GM18873 (cell line): ENCODE measurements at regions not wholly inside any gene's neighbourhood (a gene's known extent, or its start where the extent isn't known, plus 50 kb on each side); places are given as distances from the start of the nearest gene placed in this dataset.
"Not testable (repeated sequence)": the region's sequence is repeated elsewhere in the genome, so short reads cannot be mapped to it uniquely, and the experiment has no call there.

Experiments
- ATAC-seq: cut with Tn5 transposase; IDR thresholded peaks from one replicate; pipeline ENCODE4 v1.9.1; 2021; ENCODE audit warnings: mild to moderate bottlenecking, moderate library complexity, moderate number of reproducible peaks; ENCODE audit not compliant: unreplicated experiment, low FRiP score

GRCh38 chr17:71592431-71592830 is 528.4 kb upstream of the SOX9 start:
- no peak for ATAC-seq

- no peak for ATAC-seq
Measured at GRCh38 chr17:71593078-71593477, 527.7 kb upstream of the SOX9 start.

GRCh38 chr17:71599583-71599982 is 521.2 kb upstream of the SOX9 start:
- not testable (repeated sequence) for ATAC-seq

- no peak for ATAC-seq
Measured at GRCh38 chr17:71600137-71600789, 520.6 kb upstream of the SOX9 start.

- ATAC-seq, result no peak
Measured at GRCh38 chr17:71601894-71602504, 518.8 kb upstream of the SOX9 start.

- no peak for ATAC-seq
Measured at GRCh38 chr17:71613996-71614395, 506.8 kb upstream of the SOX9 start.

- ATAC-seq, result no peak
Measured at GRCh38 chr17:71615820-71616219, 505.0 kb upstream of the SOX9 start.

GRCh38 chr17:71617767-71618166 is 503.1 kb upstream of the SOX9 start:
- ATAC-seq, result not testable (repeated sequence)

- no peak for ATAC-seq
Measured at GRCh38 chr17:71625330-71625729, 495.5 kb upstream of the SOX9 start.

GRCh38 chr17:71628306-71628705 is 492.5 kb upstream of the SOX9 start:
- ATAC-seq, result no peak

GRCh38 chr17:71631483-71631882 is 489.3 kb upstream of the SOX9 start:
- ATAC-seq, result no peak

GRCh38 chr17:71632328-71632727 is 488.5 kb upstream of the SOX9 start:
- ATAC-seq, result no peak

- ATAC-seq, result no peak
Measured at GRCh38 chr17:71633391-71633849, 487.4 kb upstream of the SOX9 start.

- ATAC-seq, result no peak
Measured at GRCh38 chr17:71634376-71634775, 486.4 kb upstream of the SOX9 start.

- no peak for ATAC-seq
Measured at GRCh38 chr17:71635187-71635586, 485.6 kb upstream of the SOX9 start.

- no peak for ATAC-seq
Measured at GRCh38 chr17:71636644-71637043, 484.2 kb upstream of the SOX9 start.

GRCh38 chr17:71638668-71639067 is 482.2 kb upstream of the SOX9 start:
- no peak for ATAC-seq

- no peak for ATAC-seq
Measured at GRCh38 chr17:71639865-71640264, 481.0 kb upstream of the SOX9 start.

- ATAC-seq, result not testable (repeated sequence)
Measured at GRCh38 chr17:71646890-71647289, 473.9 kb upstream of the SOX9 start.

GRCh38 chr17:71648342-71648741 is 472.5 kb upstream of the SOX9 start:
- not testable (repeated sequence) for ATAC-seq

GRCh38 chr17:71649941-71650350 is 470.9 kb upstream of the SOX9 start:
- no peak for ATAC-seq

GRCh38 chr17:71655542-71655941 is 465.3 kb upstream of the SOX9 start:
- no peak for ATAC-seq
